ENCODE measurements at regions not wholly inside any gene's neighbourhood (a gene's known extent, or its start where the extent isn't known, plus 50 kb on each side); places are given as distances from the start of the nearest gene placed in this dataset.

GRCh38 chr2:151176661-151177060 is 85.0 kb downstream of the RBM43 start:
- Histone ChIP-seq H3K27ac (ENCODE audit: low read depth in 1 of 2, low read length in 2 of 2) (no peak overlapping the region), H3K4me3 (ENCODE audit: low read length) (no peak overlapping the region), H3K4me1 (ENCODE audit: insufficient read depth, low read length) (no peaks in the 10 kb centered on the region), H3K9me3 (ENCODE audit: control insufficient read depth in 1 of 2, insufficient read depth in 1 of 2, low read length in 2 of 2) (no peaks in the 10 kb centered on the region), H3K36me3 (ENCODE audit: insufficient read depth, low read length) (no peaks in the 10 kb centered on the region), H3K27me3 (ENCODE audit: control insufficient read depth in 1 of 2, insufficient read depth in 2 of 2, low read length in 2 of 2) (no peaks in the 10 kb centered on the region)
- no peak for ATAC-seq (ENCODE audit: poor library complexity)
- intact Hi-C loops (cut with DNase I, micrococcal nuclease) = no loop called here
- ChIA-PET CTCF (no interaction called here), POLR2A (no interaction called here)
- Mint-ChIP-seq H3K9me3 (no peaks in the 10 kb centered on the region), H3K4me1 (ENCODE audit: low read depth) (no peaks in the 10 kb centered on the region), H3K36me3 (ENCODE audit: low read depth) (no peaks in the 10 kb centered on the region), H3K4me3 (no peak overlapping the region), H3K27ac (no peak overlapping the region), H3K27me3 (peaks cover 33% of the 10 kb centered on the region)
- DNase-seq = no peak
- TF ChIP-seq CTCF (IDR thresholded peaks at IDR 0.05) = no peak

- Mint-ChIP-seq H3K27me3 (peaks cover 31% of the 10 kb centered on the region), H3K27ac (no peak overlapping the region)
- no peak for TF ChIP-seq CTCF (IDR thresholded peaks at IDR 0.05)
Observed at GRCh38 chr2:151175864-151176263, 85.8 kb downstream of the RBM43 start.

GRCh38 chr2:151174127-151174526 is 87.5 kb downstream of the RBM43 start:
- H3K27me3 ChIP-seq (ENCODE audit: control insufficient read depth in 1 of 2, insufficient read depth in 2 of 2, low read length in 2 of 2) = no peaks in the 10 kb centered on the region
- no peak for TF ChIP-seq CTCF (IDR thresholded peaks at IDR 0.05)
- DNase-seq = no peak
- no peaks in the 10 kb centered on the region for H3K9me3 ChIP-seq (ENCODE audit: control insufficient read depth in 1 of 2, insufficient read depth in 1 of 2, low read length in 2 of 2)
- Mint-ChIP-seq H3K27me3 (peaks cover 23% of the 10 kb centered on the region), H3K9me3 (no peaks in the 10 kb centered on the region), H3K36me3 (ENCODE audit: low read depth) (no peaks in the 10 kb centered on the region), H3K4me1 (ENCODE audit: low read depth) (no peaks in the 10 kb centered on the region), H3K27ac (no peak overlapping the region), H3K4me3 (no peak overlapping the region)
- H3K4me1 ChIP-seq (ENCODE audit: insufficient read depth, low read length) = no peaks in the 10 kb centered on the region
- H3K27ac ChIP-seq (ENCODE audit: low read depth in 1 of 2, low read length in 2 of 2) = no peak overlapping the region
- intact Hi-C loops (cut with DNase I, micrococcal nuclease) = no loop called here
- CTCF ChIA-PET = no interaction called here
- POLR2A ChIA-PET = no interaction called here
- ATAC-seq (ENCODE audit: poor library complexity) = no peak
- H3K36me3 ChIP-seq (ENCODE audit: insufficient read depth, low read length) = no peaks in the 10 kb centered on the region
- H3K4me3 ChIP-seq (ENCODE audit: low read length) = no peak overlapping the region

More at GRCh38 chr2:151175864-151176263, 85.8 kb downstream of the RBM43 start:
- Histone ChIP-seq H3K9me3 (ENCODE audit: control insufficient read depth in 1 of 2, insufficient read depth in 1 of 2, low read length in 2 of 2) (no peaks in the 10 kb centered on the region), H3K27me3 (ENCODE audit: control insufficient read depth in 1 of 2, insufficient read depth in 2 of 2, low read length in 2 of 2) (no peaks in the 10 kb centered on the region), H3K36me3 (ENCODE audit: insufficient read depth, low read length) (no peaks in the 10 kb centered on the region), H3K27ac (ENCODE audit: low read depth in 1 of 2, low read length in 2 of 2) (no peak overlapping the region), H3K4me3 (ENCODE audit: low read length) (no peak overlapping the region), H3K4me1 (ENCODE audit: insufficient read depth, low read length) (no peaks in the 10 kb centered on the region)
- ATAC-seq (ENCODE audit: poor library complexity) = no peak
- Mint-ChIP-seq H3K4me1 (ENCODE audit: low read depth) (no peaks in the 10 kb centered on the region), H3K36me3 (ENCODE audit: low read depth) (no peaks in the 10 kb centered on the region), H3K9me3 (no peaks in the 10 kb centered on the region), H3K4me3 (no peak overlapping the region)
- ChIA-PET POLR2A (no interaction called here), CTCF (no interaction called here)
- intact Hi-C loops (cut with DNase I, micrococcal nuclease) = no loop called here
- no peak for DNase-seq

Data from CD4-positive, alpha-beta T cell (primary cell).